Suppressor macrophage (primary cell): ENCODE measurements at regions not wholly inside any gene's neighbourhood (a gene's known extent, or its start where the extent isn't known, plus 50 kb on each side); places are given as distances from the start of the nearest gene placed in this dataset.

ENCODE experiments used
- DNase-seq, 4 experiments: peaks; one replicate each; pipeline ENCODE4 v3.0.0-alpha.2; 2020 to 2022

DNA sequence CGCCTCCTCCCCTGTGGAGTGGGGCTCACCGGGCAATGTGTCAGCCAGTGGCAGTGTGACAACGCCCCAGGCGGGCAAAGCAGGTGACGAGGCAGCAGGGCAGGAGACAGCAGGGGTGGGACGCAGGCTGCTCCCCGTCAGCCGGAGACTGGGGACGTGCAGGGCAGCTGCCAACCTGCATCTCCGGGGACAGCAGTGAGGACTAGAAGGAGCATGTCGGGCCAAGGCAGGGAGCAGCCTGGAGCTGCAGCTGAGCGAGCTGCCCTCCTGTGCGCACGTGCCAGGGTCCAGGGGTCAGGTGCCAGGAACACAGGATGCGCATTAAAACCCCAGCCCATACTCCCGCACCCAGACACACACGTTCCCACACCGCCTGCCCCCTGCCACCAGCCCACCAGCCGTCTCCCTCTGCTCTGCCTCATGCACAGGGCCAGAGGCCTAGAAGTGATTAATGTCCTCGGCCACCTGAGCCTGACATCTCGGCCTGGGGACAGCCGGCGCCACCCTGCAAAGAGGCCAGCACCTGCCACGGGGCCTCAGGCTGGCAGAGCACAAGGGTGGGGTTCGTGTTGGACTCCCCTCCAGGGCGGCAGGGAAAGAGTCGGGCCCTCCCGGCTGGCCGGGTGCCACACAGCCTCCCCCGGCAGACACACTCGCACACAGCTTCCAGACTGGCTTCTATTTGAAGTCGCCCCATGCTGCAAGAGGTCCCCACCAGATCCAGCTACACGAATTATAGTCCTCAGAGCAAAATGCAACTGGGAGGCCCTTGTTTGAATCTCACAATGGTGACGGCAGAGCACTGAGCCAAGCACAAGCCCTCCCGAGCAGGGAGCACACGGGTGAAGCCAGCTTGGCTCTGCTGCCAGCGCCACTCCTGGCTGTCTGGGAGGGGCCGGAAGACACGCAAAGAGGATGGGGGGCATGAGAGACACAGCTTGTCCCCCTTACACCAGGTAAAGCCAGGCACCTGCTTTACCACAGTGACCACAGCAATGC lies 90.4 kb downstream of the RBFOX3 start:
- DNase-seq: no peak

DNA sequence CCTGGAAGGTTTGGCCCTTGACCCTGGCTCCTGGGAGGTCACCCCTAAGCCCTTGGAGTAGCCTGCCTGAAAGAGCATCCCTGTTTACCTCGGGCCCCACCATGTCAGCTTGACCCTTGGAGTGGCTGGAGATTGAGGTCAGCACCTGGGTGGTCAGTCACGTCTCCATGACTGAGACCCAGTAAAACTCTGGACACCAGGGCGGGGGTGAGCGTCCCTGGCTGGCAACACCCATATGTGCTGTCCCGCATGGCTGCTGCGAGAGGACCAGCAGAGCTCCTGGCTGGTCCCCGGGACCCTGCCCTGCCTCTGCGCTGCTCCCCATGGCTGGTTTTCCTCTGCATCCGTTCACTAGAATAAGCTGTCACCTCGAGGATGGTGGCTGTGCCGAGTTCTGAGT lies 91.2 kb downstream of the RBFOX3 start:
- DNase-seq: no peak

DNA sequence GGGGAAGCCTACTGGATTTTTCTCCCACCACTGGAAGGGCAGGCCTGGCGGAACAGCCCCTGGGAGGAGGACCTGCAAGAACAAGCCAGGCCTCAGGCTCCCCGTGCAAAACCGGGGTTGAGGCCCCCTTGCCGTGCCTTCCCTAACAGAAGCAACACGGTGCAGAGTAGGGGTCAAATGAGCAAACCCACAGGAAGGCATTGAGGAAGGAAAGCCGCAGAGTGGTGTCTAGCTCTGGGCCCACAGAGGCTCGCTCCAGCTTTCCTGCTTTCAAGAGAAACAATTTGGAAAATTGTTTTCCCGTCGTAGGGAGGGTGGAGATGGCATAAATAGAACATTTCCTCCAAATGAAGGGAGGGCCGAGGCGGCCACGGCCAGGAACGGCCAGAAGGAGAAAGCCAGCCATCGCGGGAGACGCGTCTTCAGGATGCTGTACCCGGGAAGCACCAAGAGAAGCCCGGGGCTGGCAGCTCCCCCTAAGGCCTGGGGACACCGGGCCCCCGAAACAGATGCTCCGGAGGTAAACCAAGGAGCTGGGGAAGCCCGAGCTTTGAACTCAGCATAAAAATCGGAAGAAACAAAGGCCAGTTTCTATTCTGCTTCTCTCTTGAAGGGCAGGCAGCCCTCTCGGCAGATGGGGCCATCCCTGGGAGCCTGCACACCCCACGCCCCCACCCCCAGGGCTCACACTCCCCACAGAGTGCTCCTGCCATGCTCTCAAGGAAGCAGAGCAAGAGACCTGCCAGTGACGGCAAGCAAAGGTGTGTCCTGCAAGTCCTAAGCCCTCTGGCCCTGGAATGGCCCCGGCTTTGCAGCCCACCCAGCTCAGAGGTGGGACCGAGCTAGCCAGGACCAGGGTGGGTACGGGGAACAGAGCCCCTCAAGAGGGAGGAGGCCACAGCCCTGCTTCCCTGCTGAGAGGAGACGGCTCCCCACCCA lies 92.0 kb downstream of the RBFOX3 start:
- DNase-seq: no peak

DNA sequence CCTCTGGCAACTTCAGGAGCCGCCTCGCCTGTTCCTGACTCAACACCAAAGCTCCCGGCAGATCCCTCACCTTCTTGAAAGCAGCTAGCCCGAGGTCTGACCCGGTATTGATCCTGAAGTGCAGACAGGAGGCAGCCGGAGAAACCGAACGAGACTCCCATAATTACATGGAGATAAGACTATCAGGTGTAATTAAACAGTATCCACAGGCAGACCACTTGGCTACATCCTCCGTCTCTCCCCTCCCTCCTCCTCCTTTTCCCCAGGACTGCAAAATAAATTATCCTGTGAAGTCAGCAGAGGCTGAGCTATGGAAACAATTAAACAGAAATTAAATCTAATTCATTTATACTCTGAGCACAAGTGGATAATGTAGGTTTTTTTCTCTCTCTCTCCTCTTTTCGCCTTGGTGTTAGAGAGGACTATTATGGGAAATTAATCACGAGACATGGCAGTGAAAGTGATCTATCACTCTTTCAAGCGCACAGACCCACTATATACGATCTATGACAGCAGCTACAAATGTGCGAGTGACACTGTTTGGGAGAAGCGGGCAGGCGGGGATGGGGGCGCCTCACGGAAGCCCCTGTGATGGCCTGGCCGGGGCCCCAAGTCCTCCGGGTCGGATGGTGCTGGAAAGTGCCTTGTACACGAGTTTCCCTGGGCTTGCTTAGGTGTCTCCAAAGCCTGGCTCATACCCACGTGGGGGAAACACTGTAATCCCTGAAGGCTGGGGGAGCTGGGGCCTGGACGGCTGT lies 92.8 kb downstream of the RBFOX3 start:
- no peak for DNase-seq

DNA sequence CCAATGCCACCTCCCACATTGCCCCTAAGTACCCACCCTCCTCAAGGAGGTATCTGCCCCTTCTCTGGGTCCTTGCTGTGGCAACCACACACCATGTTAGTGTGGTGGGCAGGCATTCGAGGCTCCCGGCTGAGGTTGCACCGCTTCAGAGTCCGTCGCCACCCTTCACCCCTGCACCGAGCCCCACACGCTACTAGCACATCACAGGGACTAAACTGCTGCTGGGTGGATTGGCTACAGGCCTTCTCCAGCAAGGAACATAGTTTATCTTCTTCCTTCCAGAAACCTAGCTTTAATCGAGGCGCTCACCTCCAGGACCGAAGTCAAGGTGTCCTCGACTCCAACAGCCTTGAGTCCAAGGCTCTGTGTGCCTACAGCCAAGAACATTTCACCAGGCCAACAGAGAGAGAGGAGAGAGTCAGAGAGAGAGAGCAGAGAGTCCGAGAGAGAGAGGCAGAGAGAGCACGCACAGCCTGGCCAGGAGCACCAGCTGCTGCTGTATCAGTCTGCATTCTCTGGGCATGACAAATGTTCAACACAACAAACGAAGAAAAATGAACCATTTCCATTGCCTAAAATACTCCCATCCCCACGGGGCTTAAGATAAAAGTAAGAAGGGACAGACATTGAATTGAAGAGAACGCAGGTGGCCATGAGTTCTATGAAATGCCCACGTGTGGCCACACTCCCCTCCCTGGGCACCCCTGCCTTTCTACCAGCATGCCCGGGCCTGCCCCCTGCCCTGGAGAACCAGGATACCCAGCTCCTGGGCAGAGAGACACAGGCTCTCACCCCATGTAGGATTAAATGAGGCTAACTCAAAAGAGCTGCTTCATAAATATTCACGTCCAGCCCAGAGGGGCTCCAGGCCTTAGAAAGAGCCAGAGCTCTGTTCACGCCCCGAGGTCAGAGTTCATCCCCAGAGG lies 94.9 kb downstream of the RBFOX3 start:
- DNase-seq: no peak

DNA sequence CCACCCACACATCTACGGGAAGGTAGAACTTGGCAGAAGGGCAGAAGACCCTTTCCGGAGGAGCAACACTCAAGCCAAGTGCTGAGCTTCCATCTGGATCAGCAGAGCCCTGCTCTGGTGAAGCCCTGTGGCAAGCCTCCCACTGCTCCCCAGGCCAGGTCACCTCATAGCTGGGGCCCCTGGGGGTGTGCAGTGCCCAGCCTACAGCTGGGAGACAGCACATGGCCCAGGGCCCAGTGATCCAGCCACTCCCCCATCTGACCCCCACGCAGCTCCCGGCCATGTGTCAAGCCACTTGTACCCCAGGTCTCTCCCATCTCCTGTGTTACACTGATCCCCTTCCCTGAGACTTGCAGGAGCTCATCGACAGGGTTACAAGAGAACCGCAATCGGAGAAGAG lies 95.7 kb downstream of the RBFOX3 start:
- no peak for DNase-seq

DNA sequence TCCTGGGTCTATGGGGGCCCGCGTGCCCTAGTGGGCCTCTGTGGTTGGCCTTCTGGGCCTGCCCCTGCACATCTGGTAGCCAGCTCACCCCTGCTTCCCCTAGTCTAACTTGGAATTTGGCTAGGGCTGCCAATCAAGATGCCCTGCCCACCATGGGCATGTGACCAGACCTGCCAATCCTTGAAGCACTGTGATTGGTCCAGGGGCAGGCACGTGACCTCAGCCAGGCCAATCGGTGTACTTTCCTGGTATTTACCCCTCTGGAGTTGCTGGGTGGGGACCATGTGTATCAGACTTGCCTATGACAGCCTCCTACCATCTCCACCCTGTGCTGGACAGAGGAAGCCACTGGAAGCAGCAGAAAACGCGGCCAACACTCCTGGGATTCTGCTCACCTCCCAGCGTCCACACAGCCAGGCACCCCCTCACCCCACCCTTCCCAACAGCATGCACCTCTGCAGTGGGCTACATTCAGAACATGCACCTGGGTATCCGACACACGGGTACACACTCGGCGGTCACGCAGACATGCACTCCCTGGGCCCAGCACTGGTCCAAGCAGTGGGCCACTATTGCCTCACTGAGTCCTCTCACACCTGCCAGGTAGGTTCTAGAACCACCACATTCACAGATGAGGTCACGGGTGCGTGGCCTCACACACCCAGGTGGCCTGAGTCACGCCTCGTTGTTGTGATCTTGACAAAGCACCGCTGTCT lies 96.9 kb downstream of the RBFOX3 start:
- DNase-seq: no peak

DNA sequence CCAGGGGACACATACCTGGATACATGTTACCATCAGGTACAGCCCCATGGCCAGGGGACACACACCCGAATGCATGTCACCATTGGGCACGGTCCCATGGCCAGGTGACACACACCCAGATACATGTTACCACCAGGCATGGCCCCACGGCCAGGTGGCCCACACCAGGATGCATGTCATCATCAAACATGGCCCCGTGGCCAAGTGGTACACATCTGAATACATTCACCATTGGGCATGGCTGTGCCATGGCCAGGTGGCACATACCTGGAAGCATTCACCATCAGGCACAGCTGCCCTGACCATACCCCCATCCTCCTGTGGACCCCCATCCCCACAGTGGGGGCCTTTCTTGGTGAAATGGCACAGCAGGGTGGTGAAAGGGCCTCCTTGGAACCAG lies 97.6 kb downstream of the RBFOX3 start:
- DNase-seq: no peak

DNA sequence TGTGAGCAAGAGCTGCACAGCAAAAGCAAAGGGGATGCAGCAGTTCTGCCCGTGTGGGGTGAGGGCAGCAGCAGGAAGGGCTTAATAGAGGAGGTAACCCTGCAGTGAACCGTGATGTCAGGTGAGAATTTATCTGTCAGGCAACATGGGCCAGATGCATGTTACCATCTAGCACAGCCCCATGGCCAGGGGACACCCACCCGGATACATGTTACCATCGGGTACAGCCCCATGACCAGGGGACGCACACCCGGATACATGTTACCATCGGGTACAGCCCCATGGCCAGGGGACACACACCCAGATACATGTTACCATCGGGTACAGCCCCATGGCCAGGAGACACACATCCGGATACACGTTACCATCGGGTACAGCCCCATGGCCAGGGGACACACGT lies 99.4 kb downstream of the RBFOX3 start:
- DNase-seq: no peak

DNA sequence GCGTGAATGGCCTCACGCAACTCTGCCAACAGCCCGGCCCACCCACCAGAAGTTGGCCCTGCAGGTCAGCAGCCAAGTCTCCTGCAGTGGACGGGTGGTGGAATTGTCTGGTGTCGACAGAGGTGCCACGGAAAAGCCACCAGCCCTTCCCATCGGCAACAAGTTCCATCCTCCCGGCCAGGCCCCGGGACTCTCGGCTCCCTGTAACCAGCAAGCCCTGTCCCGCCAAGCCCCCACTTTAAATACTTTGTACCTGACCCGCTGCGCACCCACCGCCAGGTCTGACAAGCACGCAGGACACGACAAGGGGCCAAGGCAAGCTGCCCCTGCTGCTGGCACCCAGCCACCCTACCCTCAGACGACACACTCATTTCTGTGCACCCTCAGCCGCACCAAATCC lies 100.8 kb downstream of the RBFOX3 start:
- DNase-seq: no peak

DNA sequence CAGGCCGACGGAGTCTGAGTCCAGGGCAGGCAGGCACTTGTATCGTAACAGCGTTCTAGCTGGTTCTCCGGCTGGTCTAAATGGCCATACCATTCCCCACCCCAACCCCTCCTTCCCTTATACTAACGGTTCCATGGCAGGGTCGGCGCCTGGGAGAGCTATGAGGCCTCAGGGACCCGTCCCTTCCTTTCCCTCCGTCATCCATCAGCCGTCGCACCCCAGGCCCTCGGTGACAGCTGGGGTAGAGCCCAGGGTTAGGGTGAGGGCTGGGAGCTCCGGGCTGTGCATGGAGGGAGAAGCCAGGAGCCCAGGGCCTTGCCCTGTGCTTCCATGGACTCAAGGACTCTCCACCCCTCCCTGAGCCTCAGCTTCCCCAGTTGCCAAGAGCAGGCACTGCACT lies 101.4 kb downstream of the RBFOX3 start:
- DNase-seq: no peak

DNA sequence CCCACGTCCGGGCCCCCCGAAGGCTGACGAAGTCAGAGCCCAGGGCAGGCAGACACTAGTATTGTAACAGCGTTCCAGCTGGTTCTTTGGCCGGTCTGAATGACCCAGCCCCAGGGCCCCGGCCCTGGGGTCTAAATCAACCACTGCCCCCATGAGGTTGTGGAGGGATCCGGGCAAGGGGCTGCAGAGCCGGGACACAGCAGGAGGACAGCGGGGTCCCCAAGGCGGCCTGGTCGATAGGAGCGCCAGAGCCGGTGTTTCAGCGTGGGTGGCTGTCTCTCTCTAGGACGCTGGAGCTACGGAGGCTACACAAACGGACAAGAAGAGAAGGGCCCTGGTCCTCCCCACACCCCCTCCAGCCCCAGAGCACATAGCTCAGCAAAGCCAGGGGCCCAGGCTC lies 101.8 kb downstream of the RBFOX3 start:
- no peak for DNase-seq

DNA sequence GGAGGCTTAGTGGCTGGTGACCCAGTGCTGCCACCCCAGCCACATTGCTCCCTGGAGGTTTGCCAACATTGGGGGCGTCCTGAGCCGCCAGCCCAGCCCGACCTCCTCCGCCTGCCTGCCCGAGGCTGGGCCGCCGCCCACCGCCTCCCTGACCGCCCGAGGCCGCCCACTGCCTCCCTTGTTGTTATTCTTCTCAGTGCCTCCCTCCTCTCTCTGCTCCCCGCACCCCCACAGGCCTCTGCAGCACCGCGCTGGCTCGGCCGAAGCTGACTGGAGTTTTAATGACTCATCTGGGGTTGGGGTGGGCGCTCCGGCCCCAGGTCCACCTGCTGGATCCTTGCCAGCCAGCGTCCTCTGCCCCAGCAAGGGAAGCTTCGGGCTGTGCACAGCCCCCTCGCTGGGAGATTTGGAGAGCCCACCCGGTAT lies 102.5 kb downstream of the RBFOX3 start:
- no peak for DNase-seq

DNA sequence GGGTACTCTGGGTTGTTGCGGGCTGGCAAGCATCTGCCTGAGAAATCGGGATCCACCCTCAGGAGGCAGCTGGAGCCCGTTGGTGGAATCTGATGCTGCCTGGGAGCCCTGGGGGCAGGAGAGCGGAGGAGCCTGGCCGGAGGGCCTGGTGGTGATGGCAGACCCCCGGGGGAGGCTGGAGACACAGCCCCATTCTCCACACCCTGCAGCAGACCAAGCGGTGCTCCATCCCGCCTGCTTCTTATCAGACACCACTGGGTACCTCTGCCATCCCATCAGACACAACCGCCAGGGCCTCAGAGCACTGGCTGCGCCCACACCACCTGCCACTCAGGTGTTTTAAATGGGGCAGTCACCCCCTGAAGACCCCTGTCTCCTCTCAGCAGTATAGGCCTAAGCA lies 103.9 kb downstream of the RBFOX3 start:
- DNase-seq: no peak

DNA sequence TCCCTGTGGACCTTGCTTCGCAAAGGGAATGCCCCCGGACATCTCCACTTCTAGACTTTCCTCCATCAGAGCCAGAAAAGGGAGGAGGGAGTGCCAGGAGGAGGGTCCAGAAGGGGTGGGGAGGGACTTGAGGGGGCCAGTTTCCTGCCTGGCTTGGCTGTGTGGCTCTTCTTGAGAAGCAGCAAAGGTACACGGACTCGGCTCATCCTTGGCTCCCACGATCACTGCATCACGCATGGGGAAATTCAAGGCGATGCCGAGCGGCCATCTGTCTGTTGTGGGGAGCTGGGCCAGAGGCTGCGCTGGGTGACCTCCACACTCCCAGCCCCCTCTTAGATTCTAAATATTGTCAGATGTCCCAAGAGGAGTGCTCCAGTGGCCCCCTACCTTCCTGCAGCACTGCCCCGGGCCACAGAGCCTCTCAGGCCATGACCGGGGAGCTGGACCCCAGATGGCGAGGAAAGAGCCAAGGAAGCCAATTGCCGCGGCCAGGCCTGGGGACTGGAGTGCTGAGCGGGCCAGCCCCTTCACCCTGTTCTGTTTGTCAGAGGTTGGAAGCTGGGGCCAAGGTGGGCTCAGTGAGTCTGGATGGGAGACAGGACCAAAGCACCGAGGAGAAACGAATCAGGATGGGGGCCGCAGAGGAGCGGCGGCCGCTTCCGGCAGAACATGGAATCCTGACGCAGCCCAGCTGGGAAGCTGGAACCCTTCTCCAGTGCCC lies 104.5 kb downstream of the RBFOX3 start:
- no peak for DNase-seq

DNA sequence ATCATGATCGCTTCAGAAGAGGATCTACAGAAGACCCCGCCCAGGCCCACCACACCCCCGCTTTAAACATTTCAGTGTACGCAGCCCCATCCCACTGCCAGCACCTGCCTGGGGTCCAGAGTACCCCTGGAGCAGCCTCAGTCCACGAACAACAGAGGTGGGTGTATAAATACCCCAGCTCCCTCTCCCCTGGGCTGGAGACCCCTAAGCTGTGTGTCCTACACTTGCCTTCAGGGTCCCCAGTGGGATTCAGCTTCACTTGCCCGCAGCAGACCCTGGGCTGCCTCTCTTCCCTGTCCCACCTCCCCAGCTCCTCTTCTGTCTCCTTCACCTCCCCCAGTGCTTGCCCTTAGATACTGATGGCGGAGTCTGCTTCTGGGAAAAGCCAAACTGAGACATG lies 105.7 kb downstream of the RBFOX3 start:
- no peak for DNase-seq

DNA sequence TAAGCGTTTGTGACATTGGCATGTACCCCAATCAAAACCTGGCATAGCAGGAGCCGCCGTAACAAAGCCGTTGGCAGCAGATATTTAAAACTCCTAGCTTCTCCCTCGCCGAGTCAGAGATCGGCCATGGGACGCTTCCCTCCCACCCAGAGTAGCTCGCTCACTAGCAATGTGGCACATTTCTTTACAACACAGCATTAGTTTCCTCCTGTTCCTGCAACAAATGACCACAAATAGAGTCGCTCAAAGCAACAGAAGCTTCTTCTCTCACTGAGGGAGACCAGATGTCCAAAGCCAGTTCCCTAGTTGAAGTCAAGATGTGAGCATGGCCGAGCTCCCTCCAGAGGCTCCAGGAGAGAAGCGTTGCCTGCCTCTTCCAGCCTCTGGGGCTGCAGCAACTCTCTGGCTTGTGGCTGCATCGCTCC lies 106.7 kb downstream of the RBFOX3 start:
- peak in 1 of 4 experiments; percentile 3 for DNase-seq

DNA sequence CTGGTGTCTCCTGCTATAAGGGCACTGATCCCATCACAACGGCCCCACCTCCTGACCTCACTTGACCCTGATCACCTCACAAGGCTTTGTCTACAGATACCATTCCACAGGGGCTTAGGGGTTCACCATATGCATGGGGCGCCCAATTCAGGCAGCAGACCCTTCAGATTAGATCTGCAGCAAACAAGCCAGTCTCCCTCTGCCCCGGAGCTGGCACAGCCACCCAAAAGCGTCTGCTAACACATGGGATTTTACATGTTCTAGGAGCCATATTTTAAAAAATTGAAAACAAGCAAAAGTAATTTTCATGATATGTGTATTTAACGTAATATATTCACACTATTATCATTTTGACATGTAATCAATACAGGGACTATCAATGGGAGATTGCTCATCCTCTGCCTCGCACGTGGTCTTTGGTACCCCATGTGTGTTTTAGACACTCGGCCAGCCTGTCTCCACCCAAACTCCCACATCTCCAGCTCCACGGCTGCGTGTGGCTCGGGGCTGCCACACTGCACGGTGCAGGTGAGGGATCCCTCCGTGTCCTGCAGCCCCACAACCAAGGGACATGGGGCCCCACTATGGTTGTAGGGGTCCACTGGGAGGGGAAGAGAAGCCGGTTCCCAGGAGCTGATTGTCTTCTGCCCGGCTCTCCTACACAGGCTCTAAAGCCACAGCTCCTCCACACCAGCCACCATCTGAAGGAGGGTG lies 107.6 kb downstream of the RBFOX3 start:
- no peak for DNase-seq

DNA sequence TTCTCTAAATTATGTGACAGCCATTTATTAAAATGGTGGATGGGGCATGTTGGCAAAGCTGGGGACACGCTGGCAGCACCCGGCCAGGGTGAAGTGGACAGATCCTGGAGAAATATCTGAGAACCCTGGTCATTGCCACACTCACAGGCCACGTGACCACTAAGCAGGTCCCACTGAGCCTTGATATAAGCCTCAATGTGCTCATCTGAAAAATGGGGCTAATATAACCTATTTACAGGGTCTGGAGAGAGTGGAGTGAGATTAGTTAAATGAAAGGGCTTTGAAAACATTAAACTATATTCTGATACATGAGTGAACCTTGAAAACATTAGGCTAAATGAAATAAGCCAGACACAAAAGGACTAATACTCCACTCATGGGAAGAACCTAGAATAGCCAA lies 108.9 kb downstream of the RBFOX3 start:
- DNase-seq: no peak
